Activated naive CD4-positive, alpha-beta T cell treated with anti-CD3 and anti-CD28 coated beads, Interleukin-2, amount 50 U/mL, for 24 hours (primary cell): ENCODE measurements at regions not wholly inside any gene's neighbourhood (a gene's known extent, or its start where the extent isn't known, plus 50 kb on each side); places are given as distances from the start of the nearest gene placed in this dataset.

Experiments
- H3K27ac Mint-ChIP-seq: one replicate; pipeline ENCODE4 v1.8.0; 2021; ENCODE audit warnings: mild to moderate bottlenecking, mixed read lengths
- H3K27me3 Mint-ChIP-seq: one replicate; pipeline ENCODE4 v1.8.0; 2021; ENCODE audit warnings: mixed read lengths
- H3K36me3 Mint-ChIP-seq: one replicate; pipeline ENCODE4 v1.8.0; 2021; ENCODE audit warnings: mixed read lengths
- H3K4me1 Mint-ChIP-seq: one replicate; pipeline ENCODE4 v1.8.0; 2021; ENCODE audit warnings: mixed read lengths
- H3K4me3 Mint-ChIP-seq: one replicate; pipeline ENCODE4 v1.8.0; 2021; ENCODE audit warnings: mild to moderate bottlenecking, mixed read lengths
- H3K9me3 Mint-ChIP-seq: one replicate; pipeline ENCODE4 v1.8.0; 2021; ENCODE audit warnings: mixed read lengths

DNA sequence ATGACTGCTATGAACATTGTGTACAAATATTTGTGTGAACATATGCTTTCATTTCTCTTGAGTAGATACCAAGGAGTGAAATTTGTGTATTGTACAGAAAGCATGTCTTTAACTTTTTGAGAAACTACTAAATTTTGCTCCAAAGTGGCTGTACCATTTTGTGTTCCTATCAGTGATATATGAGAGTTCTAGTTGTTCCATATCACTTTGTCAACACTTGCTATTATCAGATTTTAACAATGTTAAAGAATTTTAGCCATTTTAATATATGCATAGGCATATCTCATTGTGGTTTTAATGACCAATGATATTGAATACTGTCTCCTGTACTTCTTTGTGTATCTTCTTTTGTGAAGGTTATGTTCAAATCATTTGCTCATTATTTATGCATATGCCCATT is 142.9 kb upstream of the NR3C1 start:
- Mint-ChIP-seq H3K36me3 (peaks cover 2% of the 10 kb centered on the region), H3K4me1 (no peaks in the 10 kb centered on the region), H3K27ac (no peak overlapping the region), H3K27me3 (peaks cover 2% of the 10 kb centered on the region), H3K4me3 (no peak overlapping the region), H3K9me3 (peaks cover 9% of the 10 kb centered on the region)

DNA sequence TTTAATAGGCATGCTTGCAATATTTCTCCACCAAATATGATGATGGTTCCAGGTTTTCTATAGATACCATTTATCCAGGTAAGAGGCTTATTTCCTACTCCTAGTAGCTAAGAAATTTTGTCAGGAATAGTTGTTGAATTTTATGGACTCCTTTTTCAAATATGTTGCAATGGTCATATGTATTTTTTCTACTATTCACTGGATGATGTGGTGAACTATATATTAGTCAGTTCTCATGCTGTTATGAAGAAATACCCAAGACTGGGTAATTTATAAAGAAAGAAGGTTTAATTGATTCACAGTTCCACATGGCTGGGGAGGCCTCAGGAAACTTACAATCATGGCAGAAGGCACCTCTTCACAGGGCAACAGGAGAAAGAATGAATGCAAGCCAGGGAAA is 141.1 kb upstream of the NR3C1 start:
- peaks cover 2% of the 10 kb centered on the region for H3K36me3 Mint-ChIP-seq
- H3K27ac Mint-ChIP-seq = no peak overlapping the region
- peaks cover under 1% of the 10 kb centered on the region for H3K27me3 Mint-ChIP-seq
- H3K4me3 Mint-ChIP-seq = no peak overlapping the region
- H3K9me3 Mint-ChIP-seq = peaks cover 11% of the 10 kb centered on the region
- H3K4me1 Mint-ChIP-seq = no peaks in the 10 kb centered on the region

DNA sequence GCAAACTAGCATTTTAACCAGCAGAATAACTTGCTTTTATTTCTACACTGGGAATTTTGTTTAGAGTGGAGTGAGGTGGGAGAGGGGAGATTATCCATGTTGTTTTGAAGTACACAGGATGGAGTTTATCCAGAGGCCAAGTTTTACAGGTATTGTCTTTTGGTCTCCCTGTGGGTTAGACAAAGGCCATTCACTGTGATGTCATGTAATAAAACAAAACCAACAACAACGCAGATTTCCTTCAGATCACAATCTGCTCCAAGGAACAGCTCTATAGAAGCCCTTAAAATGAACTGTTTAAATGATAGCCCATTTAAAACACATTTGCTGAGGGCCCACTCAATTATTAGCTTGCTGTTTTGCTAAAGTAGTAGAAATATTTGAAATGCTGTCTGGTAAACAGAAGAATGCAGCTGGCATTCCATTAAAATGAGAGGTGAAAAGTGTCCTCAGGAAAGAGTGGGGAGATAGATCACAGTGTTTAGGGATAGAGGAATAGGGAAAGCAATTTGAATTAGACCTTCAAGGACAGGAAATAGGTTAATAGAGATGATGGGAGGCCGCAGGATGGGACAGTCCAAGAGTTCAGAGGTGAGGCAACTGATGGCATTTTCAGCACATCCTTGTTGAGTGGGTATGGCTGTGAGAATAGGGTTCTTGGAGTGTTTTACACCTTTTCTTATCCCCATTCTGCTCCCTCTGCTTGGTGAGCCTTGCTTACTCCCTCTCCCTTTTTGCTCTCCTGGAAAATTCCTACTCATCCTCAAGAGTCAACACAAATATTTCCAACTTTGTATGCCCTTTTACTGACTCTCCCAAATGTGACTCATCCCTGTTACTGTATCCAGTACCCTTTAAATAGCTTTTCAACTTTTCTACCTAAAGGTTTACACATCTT is 140.1 kb upstream of the NR3C1 start:
- H3K4me3 Mint-ChIP-seq = no peak overlapping the region
- H3K27ac Mint-ChIP-seq = no peak overlapping the region
- peaks cover 2% of the 10 kb centered on the region for H3K36me3 Mint-ChIP-seq
- H3K27me3 Mint-ChIP-seq = peaks cover 2% of the 10 kb centered on the region
- peaks cover 7% of the 10 kb centered on the region for H3K9me3 Mint-ChIP-seq
- no peaks in the 10 kb centered on the region for H3K4me1 Mint-ChIP-seq

DNA sequence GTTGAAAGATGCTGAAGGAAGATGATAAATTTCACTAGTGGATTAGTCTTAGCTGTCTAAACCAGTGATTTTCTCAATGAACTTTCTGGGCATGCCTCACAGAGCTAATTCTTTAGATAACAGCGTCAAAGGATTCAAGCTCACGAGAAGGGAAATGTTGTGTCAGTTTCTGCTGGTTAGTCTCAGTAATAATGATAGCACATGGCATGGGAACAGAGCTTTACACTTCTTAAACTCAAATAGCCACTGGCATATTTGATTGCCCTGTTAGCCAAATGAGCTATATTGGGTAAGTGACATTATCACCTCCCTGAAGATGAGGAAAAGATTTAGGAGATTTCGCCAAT is 139.3 kb upstream of the NR3C1 start:
- peaks cover 2% of the 10 kb centered on the region for H3K27me3 Mint-ChIP-seq

DNA sequence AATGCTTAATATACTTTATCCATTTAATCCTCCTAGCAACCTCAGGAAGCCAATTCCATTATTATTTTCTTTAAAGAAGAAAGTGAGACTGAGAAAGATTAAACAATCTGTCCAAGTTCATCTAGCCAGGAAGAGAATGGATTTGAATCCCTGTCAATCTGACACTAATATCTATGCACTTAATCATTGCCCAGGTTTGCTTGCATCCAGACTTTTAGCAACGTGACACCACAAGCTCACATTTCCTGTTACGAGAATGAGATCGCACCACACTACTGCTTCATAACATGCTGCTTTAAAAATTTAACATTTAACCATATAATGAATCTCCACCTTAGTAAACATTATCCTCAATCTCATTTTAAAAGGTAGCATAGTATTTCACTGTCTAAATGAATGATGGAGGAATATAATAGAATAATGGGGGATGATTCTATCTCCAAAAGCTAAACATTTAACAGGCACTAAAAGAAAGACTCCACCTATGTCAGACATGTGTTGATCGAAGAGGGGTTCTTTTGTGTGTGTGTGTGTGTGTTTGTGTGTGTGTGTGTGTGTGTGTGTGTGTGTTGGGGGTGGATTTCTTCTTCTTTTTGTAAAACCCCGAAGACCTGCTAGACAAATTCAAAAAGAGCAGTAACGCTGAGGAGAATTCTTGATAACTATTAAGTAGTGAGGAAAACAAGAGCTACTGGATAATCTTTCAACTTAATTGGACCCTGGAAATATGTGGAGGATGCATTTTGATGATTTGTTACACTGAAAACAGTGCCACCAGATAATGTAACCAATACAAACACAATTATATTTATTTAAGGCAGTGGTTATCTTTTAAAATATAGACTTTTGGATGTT is 138.7 kb upstream of the NR3C1 start:
- H3K4me3 Mint-ChIP-seq = no peak overlapping the region
- H3K27ac Mint-ChIP-seq = no peak overlapping the region
- H3K27me3 Mint-ChIP-seq = peaks cover 2% of the 10 kb centered on the region
- no peaks in the 10 kb centered on the region for H3K4me1 Mint-ChIP-seq
- H3K36me3 Mint-ChIP-seq = peaks cover 2% of the 10 kb centered on the region
- H3K9me3 Mint-ChIP-seq = peaks cover 7% of the 10 kb centered on the region

More for the DNA sequence above, 139.3 kb upstream of the NR3C1 start:
- Mint-ChIP-seq H3K9me3 (peaks cover 7% of the 10 kb centered on the region), H3K27ac (no peak overlapping the region), H3K4me1 (no peaks in the 10 kb centered on the region), H3K36me3 (peaks cover 2% of the 10 kb centered on the region), H3K4me3 (no peak overlapping the region)

DNA sequence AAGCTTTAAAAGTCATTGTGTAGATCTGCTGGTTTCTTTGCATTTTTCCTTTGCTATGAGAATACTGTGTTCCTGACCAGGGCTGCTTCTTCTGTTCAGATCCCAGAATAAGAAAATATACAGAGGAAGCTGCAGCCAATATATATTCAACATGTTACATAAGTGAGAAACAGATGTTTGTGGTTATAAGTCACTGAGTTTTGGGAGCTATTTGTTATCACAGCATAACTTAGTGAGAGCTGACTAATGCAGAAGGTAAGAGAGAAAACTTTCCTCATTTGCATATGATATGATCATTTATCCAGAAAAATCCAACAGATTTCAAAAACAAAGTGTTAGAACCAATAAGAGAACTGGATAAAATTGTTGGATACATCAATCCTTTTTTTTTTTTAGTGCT is 136.3 kb upstream of the NR3C1 start:
- no peak overlapping the region for H3K27ac Mint-ChIP-seq
- no peak overlapping the region for H3K4me3 Mint-ChIP-seq
- H3K4me1 Mint-ChIP-seq = no peaks in the 10 kb centered on the region
- H3K27me3 Mint-ChIP-seq = peaks cover 2% of the 10 kb centered on the region
- H3K36me3 Mint-ChIP-seq = peaks cover 2% of the 10 kb centered on the region
- peaks cover 4% of the 10 kb centered on the region for H3K9me3 Mint-ChIP-seq

DNA sequence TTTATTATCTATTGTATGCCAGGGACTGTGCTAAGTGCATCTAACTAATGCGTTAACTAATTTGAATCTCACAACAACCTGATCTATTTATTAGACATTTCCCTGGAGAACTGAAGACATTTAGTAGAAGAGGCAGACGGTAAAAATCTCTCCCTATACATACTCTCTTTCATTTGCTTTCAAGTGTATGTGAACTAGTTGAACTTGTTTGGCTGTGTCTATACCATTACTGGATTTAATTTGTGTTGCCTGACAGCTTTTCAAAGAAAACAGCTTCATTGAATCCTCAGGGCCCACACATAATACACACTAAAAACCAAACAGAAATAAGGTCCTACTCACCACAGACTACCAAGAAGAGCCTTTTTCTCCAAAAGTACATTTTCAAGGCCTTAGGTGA is 133.6 kb upstream of the NR3C1 start:
- H3K27ac Mint-ChIP-seq = no peak overlapping the region

DNA sequence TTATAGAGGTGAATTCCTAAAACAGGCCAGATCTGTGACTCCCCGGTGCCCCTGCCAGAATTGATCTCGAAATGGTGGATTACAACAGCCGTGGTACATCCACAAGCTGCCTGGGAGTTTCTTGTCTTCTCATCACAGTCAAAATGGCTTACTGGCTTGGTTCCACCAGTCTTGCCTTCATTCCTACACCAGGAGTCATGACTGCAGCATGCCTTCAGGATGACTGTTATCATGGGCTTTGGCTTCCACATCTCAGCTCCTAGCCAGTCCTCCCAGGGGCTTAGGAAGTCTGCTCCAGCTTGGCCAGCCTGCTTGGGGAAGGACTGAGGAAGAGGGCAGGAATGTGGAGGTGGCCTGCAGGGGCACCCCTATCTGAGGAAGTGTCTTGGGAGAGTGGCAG is 132.9 kb upstream of the NR3C1 start:
- Mint-ChIP-seq H3K4me1 (no peaks in the 10 kb centered on the region), H3K36me3 (peaks cover 2% of the 10 kb centered on the region), H3K27ac (no peak overlapping the region)

More for the DNA sequence above, 133.6 kb upstream of the NR3C1 start:
- Mint-ChIP-seq H3K4me3 (no peak overlapping the region), H3K9me3 (peaks cover 4% of the 10 kb centered on the region), H3K27me3 (peaks cover 2% of the 10 kb centered on the region), H3K4me1 (no peaks in the 10 kb centered on the region), H3K36me3 (peaks cover 2% of the 10 kb centered on the region)

DNA sequence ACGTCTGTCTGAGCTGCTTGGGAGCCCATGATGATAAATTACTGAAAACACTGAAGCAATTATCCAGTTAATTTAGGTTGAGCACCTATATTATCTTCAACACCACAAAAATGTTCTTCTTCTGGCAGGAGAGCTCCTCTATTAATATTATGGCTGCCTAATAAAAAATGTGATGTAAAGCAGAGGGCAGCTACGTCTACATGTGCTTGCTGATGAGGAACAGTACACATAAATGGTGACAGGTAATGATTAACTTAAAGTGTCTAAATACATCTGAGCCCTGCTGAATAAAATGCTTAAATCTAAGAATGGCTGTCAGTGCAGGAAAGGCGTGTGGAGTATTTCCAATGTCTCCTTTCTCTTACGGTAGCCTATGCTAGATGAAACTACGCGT is 131.3 kb upstream of the NR3C1 start:
- no peak overlapping the region for H3K4me3 Mint-ChIP-seq
- H3K36me3 Mint-ChIP-seq = peaks cover 2% of the 10 kb centered on the region
- peaks cover 3% of the 10 kb centered on the region for H3K9me3 Mint-ChIP-seq
- no peaks in the 10 kb centered on the region for H3K4me1 Mint-ChIP-seq
- no peak overlapping the region for H3K27ac Mint-ChIP-seq
- H3K27me3 Mint-ChIP-seq = peaks cover 2% of the 10 kb centered on the region

More for the DNA sequence above, 132.9 kb upstream of the NR3C1 start:
- Mint-ChIP-seq H3K9me3 (peaks cover 4% of the 10 kb centered on the region), H3K27me3 (peaks cover 2% of the 10 kb centered on the region), H3K4me3 (no peak overlapping the region)

DNA sequence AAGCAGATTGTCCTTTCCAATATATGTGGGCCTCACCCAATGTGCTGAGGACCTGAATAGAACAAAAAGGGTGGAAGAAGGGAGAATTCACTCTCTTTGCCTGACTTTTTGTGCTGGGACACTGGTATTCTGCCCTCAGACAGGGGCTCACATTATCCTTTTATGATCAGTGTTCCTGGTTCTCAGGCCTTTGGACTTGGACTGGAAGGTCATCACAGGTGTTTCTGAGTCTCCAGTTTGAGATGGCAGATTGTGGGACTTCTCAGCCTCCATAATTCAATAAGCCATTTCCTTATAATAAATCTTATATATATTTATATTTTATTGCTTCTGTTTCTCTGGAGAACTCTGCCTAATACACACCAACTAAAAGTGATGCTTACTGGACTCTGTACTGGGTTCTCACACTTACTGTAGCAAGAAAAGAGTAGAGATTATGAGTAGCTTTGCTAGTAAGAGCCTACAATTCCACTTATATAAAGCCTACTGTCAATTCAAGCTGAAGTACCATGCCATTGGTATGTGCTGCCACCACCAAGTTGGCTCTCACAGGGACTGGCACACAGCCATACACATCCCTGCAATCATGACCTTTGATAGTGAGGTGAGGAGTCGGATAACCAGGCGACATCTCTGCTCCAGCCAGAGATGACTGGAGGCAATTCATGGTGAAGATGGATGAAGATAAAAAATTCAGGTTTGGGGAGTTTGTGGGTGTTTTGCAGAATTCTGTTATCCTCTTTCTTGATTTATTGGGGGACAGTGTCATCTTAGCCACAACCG is 130.7 kb upstream of the NR3C1 start:
- Mint-ChIP-seq H3K4me3 (no peak overlapping the region), H3K4me1 (no peaks in the 10 kb centered on the region), H3K9me3 (no peaks in the 10 kb centered on the region), H3K36me3 (no peaks in the 10 kb centered on the region), H3K27me3 (no peaks in the 10 kb centered on the region), H3K27ac (no peak overlapping the region)

DNA sequence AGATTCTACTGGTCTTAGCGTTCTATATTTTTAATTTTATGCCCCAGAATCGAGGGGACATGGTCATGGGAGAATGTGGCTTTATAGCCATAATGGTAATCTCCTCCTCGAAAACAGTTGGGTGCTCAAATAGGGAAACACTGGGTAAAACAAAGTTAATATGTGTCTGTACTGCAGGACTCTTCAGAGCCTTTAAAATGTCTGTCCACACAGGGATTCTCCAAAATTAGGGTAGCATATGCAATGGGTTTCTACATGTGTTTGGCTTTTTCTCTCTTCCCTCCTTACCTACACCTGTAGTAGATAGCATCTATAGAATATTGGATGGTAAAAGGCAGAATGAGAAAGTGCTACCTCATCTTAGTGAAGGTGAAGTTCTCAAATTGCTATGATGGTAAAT is 130.0 kb upstream of the NR3C1 start:
- Mint-ChIP-seq H3K4me1 (no peaks in the 10 kb centered on the region), H3K27ac (no peak overlapping the region), H3K27me3 (no peaks in the 10 kb centered on the region), H3K9me3 (no peaks in the 10 kb centered on the region), H3K4me3 (no peak overlapping the region), H3K36me3 (no peaks in the 10 kb centered on the region)

DNA sequence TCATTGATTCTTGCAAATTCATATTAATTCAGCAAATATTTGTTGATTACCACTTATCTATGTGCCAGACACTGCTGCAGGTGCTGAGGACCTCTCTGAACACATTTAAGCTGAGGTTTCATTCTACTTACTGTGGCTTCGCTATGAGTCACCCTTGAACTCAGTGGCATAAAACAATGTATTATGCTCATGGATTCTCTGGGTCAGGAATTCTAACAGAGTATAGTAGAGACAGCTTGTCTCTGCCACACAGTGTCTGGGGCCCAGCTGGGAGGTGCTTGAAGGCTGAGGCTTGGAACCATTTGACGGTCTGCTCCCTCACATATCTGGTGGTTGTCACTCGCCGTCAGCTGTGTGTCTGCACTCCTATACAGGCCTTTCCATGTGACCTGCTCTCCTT is 124.3 kb upstream of the NR3C1 start:
- H3K36me3 Mint-ChIP-seq = no peaks in the 10 kb centered on the region
- no peaks in the 10 kb centered on the region for H3K9me3 Mint-ChIP-seq
- no peak overlapping the region for H3K27ac Mint-ChIP-seq
- H3K27me3 Mint-ChIP-seq = peaks cover 3% of the 10 kb centered on the region
- no peak overlapping the region for H3K4me3 Mint-ChIP-seq
- H3K4me1 Mint-ChIP-seq = no peaks in the 10 kb centered on the region

DNA sequence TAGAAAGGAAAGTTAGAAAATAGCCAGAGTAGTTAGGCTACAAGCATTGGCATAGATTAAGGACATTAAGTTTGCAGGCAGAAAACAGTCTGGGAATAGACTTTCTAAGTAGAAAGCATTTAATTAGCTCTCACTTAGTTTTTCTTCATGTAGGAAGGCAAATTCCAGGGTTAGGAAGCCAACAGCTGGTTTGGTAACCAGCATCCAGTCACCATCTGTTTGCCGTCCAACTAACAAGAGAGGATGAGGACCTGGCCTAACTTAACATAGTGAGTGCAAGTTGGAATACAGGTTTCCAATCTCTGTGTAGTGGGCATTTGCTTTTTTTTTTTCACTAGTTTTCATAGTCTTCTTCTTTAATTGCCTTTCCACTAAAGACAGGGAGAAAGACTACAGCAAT is 121.7 kb upstream of the NR3C1 start:
- H3K36me3 Mint-ChIP-seq = no peaks in the 10 kb centered on the region
- no peaks in the 10 kb centered on the region for H3K4me1 Mint-ChIP-seq
- H3K27me3 Mint-ChIP-seq = peaks cover 3% of the 10 kb centered on the region

DNA sequence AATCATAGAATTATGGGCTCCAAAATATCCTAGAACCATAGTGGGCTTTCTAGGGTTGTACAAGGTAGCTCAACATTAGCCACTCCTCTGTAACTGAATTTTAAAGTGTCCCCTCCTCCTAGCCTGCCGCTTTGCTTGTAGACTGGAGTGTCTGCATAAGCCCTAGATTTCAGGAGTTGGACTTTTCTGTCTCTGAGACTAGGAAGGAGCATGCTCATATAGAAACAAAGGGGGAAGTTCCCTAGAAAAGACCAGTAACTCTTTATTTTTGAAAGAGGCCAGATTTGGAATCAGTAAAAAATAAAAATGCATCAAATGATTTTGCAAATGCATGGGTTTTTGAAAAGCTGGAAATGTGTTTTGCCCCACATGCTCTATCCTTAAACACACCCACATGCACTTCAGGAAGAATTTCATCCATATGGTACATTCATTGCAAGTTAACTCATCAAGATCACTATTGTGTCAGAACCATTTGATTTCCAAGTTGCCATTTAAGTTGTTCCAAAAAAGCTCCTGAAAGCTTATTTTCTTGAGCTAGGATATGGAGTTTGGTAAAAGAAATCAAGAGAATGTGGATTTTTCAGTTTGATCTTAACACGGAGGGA is 121.0 kb upstream of the NR3C1 start:
- Mint-ChIP-seq H3K27me3 (peaks cover 3% of the 10 kb centered on the region), H3K4me3 (no peak overlapping the region), H3K27ac (no peak overlapping the region), H3K4me1 (no peaks in the 10 kb centered on the region), H3K36me3 (no peaks in the 10 kb centered on the region), H3K9me3 (no peaks in the 10 kb centered on the region)

More for the DNA sequence above, 121.7 kb upstream of the NR3C1 start:
- Mint-ChIP-seq H3K27ac (no peak overlapping the region), H3K9me3 (no peaks in the 10 kb centered on the region), H3K4me3 (no peak overlapping the region)

DNA sequence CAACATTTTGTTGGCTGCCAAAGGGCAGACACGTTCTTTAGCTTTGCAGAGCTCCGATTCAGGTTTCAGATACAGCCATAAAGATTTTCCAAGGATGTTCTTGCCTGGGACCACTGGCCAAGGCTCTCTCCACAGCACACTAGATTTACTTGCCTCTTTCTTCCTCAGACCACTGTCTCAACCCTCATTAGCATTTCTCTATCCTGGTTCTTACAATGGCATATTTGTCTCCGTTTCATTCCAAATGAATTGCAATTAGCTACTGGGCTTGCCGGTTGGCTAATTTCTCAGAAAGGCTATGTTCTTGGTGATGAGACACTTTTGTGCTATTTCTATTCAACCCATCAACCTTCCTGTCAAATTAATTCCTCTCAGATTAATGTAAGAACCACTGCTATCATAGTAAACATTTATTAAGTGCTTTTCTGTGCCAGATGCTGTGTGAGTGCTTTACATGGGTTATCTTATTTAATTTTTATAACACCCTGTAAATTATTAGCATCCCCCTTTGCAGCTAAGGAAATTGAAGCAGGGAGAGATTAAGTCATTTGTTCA is 118.4 kb upstream of the NR3C1 start:
- no peaks in the 10 kb centered on the region for H3K36me3 Mint-ChIP-seq
- H3K27me3 Mint-ChIP-seq = peaks cover 3% of the 10 kb centered on the region
- no peaks in the 10 kb centered on the region for H3K4me1 Mint-ChIP-seq
- H3K9me3 Mint-ChIP-seq = no peaks in the 10 kb centered on the region
- H3K27ac Mint-ChIP-seq = no peak overlapping the region
- H3K4me3 Mint-ChIP-seq = no peak overlapping the region
